Left ventricle myocardium inferior (tissue), 1 donor: ENCODE measurements at regions not wholly inside any gene's neighbourhood (a gene's known extent, or its start where the extent isn't known, plus 50 kb on each side); places are given as distances from the start of the nearest gene placed in this dataset.

Experiments used
- DNase-seq: peaks from one replicate; pipeline ENCODE4 v3.0.0-alpha.2; 2020
- H3K27ac ChIP-seq: fragments of 200-600 bp; replicated peaks from 2 replicates; pipeline ENCODE4 v1.8.0; 2021
- H3K27me3 ChIP-seq: fragments of 200-600 bp; 2 replicates; pipeline ENCODE4 v1.8.0; 2021; ENCODE audit warnings: low read depth
- H3K36me3 ChIP-seq: fragments of 200-600 bp; 2 replicates; pipeline ENCODE4 v1.8.0; 2021
- H3K4me1 ChIP-seq: fragments of 200-600 bp; 2 replicates; pipeline ENCODE4 v1.8.0; 2021
- H3K4me3 ChIP-seq: fragments of 200-600 bp; 2 replicates; pipeline ENCODE4 v1.8.0; 2021; ENCODE audit warnings: mild to moderate bottlenecking, moderate library complexity
- H3K9me3 ChIP-seq: fragments of 200-600 bp; replicated peaks from 2 replicates; pipeline ENCODE4 v1.8.0; 2021
- CTCF ChIP-seq: fragments of 200-600 bp; IDR thresholded peaks from 2 replicates; pipeline ENCODE4 v1.8.0; 2021; ENCODE audit warnings: antibody characterized with exemption, mild to moderate bottlenecking, borderline replicate concordance
- intact Hi-C: fragments of 100-400 bp; cut with micrococcal nuclease; formaldehyde crosslinking; loops from one replicate; pipeline ENCODE4 v1.11.0; 2022
- donor health status: DM: no; HTN: yes; CAD: no; lungs with severe emphysema.

DNA sequence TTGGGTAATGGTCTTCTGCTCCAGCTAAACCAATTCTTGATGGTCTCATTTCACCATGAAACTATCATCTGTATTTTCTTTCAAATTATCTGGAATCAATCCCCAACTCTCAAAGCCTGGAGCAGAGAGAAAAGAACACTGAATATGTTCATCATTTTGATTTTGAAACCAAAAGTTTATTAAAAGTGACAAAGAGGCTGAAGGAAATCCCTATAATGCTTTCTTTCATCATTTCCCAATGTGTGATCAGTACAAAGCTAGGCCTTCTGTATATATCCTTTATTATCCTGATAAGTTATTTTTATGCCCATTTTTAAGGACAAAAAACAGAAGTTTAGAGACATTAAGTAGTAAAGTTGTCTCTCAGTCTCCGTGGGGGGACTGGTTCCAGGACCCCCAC, 50.1 kb upstream of the MBNL1 start:
- Histone ChIP-seq H3K4me1 (peaks cover 20% of the 10 kb centered on the region), H3K4me3 (no peak overlapping the region), H3K27me3 (no peaks in the 10 kb centered on the region), H3K36me3 (no peaks in the 10 kb centered on the region), H3K27ac (no peak overlapping the region), H3K9me3 (no peaks in the 10 kb centered on the region)
- TF ChIP-seq CTCF = no peak
- no peak for DNase-seq
- intact Hi-C loops = no loop called here
